ENCODE measurements at regions not wholly inside any gene's neighbourhood (a gene's known extent, or its start where the extent isn't known, plus 50 kb on each side); places are given as distances from the start of the nearest gene placed in this dataset.
"Not testable (repeated sequence)": the region's sequence is repeated elsewhere in the genome, so short reads cannot be mapped to it uniquely, and the experiment has no call there.

GRCh38 chr11:69952229-69952975, 125.7 kb upstream of the ANO1 start:
- not testable (repeated sequence) for TF ChIP-seq EP300, CTCF, POLR2A, POLR2AphosphoS5 (IDR thresholded peaks at IDR 0.05)

Data from sigmoid colon (tissue), 4 donors.